Activated naive CD8-positive, alpha-beta T cell treated with anti-CD3 and anti-CD28 coated beads, Interleukin-2, amount 10 ng/mL, durations not matched to agents 7 days and 5 days (primary cell): ENCODE measurements at regions not wholly inside any gene's neighbourhood (a gene's known extent, or its start where the extent isn't known, plus 50 kb on each side); places are given as distances from the start of the nearest gene placed in this dataset.

ENCODE experiments used
- ATAC-seq: fragments of 150-1000 bp; cut with Tn5 transposase; one replicate; pipeline ENCODE4 v1.10.0; 2021; ENCODE audit warnings: low read depth, moderate library complexity
- POLR2A ChIA-PET: fragments of 350-600 bp; sonication (Branson Sonifier 250); formaldehyde crosslinking; loops from one replicate; lab custom pipeline; 2021; ENCODE audit warnings: antibody characterized with exemption; lab: Charles Lee
- DNase-seq: peaks from one replicate; pipeline ENCODE4 v3.0.0; 2021
- H3K27ac Mint-ChIP-seq: one replicate; pipeline ENCODE4 v1.8.0; 2022; ENCODE audit warnings: mild to moderate bottlenecking, mixed read lengths
- H3K27me3 Mint-ChIP-seq: one replicate; pipeline ENCODE4 v1.8.0; 2022; ENCODE audit warnings: mild to moderate bottlenecking, moderate library complexity, mixed read lengths
- H3K36me3 Mint-ChIP-seq: one replicate; pipeline ENCODE4 v1.8.0; 2021; ENCODE audit warnings: mild to moderate bottlenecking, mixed read lengths
- H3K4me1 Mint-ChIP-seq: one replicate; pipeline ENCODE4 v1.8.0; 2021; ENCODE audit warnings: mixed read lengths
- H3K4me3 Mint-ChIP-seq: one replicate; pipeline ENCODE4 v1.8.0; 2022; ENCODE audit warnings: mild to moderate bottlenecking, moderate library complexity, mixed read lengths
- H3K9me3 Mint-ChIP-seq: one replicate; pipeline ENCODE4 v1.8.0; 2021; ENCODE audit warnings: mixed read lengths

DNA sequence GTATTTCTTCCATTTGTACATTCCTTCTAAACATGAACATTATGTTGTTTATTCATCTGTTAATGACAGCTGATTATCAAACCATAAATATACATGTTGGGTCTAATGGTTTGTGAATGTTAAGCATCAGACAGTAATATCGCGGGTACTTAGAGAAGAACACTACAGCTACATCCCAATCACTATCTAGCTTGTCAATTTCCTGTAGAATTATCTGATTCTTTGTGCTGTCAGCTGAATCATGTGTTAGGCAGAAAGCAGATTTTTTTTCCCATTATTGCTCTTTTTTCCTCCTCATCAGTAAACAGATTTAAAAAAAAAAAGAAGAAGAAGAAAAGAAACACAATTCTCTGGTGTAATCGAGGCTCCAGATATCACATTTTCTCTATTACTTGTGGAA, 183.6 kb upstream of the CTBP2 start:
- H3K4me1 Mint-ChIP-seq: no peaks in the 10 kb centered on the region
- no peaks in the 10 kb centered on the region for H3K27me3 Mint-ChIP-seq
- no peak overlapping the region for H3K27ac Mint-ChIP-seq
- POLR2A ChIA-PET: no interaction called here
- no peaks in the 10 kb centered on the region for H3K36me3 Mint-ChIP-seq
- ATAC-seq (no peak), DNase-seq (no peak)
- H3K9me3 Mint-ChIP-seq: no peaks in the 10 kb centered on the region
- H3K4me3 Mint-ChIP-seq: no peak overlapping the region

DNA sequence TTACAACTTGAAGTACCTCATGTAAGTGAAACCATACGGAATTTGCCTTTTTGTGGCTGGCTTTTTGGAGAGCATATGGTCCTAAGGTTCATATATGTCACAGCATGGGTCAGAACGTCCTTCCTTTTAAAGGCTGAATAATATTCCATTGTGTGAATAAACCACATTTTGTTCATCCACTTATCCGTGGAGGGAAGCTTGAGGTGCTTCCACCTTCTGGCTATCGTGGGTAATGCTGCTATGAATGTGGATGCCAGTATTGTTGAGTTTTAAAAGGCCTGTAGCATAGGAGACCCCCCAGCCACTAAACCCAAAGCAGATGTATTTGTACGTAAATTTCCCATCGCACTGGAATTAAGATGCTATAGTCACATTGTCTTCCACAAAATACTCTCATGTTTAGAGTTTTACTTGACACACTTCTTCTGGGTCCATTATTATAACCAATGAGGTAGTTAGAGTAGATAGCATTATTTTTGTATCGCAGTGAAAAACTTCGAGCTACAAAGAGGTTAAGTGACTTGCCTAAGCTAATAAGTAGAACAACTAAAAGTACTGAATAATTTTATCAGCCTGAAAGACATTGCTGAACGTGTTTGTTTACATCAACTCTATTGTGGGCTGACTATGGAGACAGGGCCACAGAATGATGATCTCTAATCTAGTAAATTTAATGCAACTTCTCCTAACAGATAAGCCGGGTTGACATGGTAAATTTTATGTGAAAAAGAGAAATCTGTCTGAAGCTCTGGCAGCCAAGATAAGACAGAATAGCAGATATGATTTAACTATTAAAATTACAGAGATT, 183.0 kb upstream of the CTBP2 start:
- DNase-seq: no peak
- H3K4me3 Mint-ChIP-seq: no peak overlapping the region
- H3K36me3 Mint-ChIP-seq: no peaks in the 10 kb centered on the region
- ATAC-seq: no peak
- no peaks in the 10 kb centered on the region for H3K27me3 Mint-ChIP-seq
- no peaks in the 10 kb centered on the region for H3K4me1 Mint-ChIP-seq
- H3K27ac Mint-ChIP-seq: no peak overlapping the region
- POLR2A ChIA-PET: no interaction called here
- H3K9me3 Mint-ChIP-seq: no peaks in the 10 kb centered on the region

DNA sequence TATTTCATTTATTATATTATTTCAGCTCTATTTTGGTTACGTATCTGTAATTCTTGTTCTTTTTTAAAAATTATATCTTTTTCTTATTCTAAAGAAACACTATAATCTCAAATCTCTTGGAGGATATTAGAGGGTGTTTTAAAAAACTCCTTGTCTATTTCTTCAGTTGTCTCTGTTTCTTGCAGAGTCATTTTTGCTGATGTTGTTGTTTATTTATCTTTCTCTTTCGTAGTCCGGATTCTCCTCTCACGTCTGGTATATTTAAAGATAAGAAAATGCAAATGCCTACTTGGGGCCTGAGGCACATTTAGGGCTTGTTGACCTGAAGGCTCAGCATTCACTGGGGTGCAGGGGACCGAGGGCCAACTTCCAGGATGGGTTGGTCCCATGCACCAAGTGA, 181.2 kb upstream of the CTBP2 start:
- DNase-seq (no peak), ATAC-seq (no peak)
- H3K27me3 Mint-ChIP-seq: no peaks in the 10 kb centered on the region
- H3K9me3 Mint-ChIP-seq: no peaks in the 10 kb centered on the region
- no peak overlapping the region for H3K4me3 Mint-ChIP-seq
- no peak overlapping the region for H3K27ac Mint-ChIP-seq
- POLR2A ChIA-PET: no interaction called here
- no peaks in the 10 kb centered on the region for H3K4me1 Mint-ChIP-seq
- H3K36me3 Mint-ChIP-seq: no peaks in the 10 kb centered on the region

DNA sequence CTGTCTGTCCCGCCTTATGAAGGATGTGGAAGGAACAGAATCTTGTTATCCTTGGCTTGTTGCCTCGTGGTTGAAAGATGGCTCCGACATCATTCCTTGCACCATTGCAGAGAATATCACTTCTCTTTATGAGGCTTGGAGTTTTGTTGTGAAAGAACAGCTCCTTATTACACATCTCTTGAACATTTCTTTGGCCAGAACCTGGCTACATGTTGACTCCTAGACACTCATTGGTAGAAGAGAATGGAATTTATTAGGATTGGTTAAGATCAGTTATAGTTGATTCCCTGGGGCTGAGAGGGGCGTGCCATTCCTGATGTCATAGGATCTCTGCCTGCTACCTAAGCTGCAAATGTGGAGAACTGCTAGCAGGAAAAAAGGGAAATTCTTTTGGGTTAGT, 180.5 kb upstream of the CTBP2 start:
- Mint-ChIP-seq H3K9me3 (no peaks in the 10 kb centered on the region), H3K27ac (no peak overlapping the region), H3K4me3 (no peak overlapping the region), H3K4me1 (no peaks in the 10 kb centered on the region), H3K27me3 (no peaks in the 10 kb centered on the region), H3K36me3 (no peaks in the 10 kb centered on the region)
- POLR2A ChIA-PET: no interaction called here
- ATAC-seq (no peak), DNase-seq (no peak)

DNA sequence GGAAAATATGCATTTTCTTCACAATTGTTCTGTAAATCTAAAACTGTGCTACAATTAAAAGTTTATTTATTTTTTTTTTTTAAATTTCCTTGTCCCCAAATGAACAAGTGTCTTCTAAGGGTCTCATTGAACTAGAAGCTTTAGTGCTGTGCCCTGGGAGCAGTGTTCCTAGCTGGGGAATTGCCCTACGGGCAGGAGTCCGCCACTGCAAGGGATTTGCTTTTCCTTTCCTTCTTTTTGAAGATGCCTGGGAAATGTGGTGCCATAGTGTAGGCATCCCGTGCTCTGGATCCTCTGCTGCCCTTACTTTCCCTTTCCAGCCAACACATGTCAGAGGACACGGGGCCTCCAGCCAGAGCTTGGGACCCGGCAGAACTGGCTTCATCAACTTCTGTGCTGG, 177.1 kb upstream of the CTBP2 start:
- Mint-ChIP-seq H3K4me3 (no peak overlapping the region), H3K9me3 (no peaks in the 10 kb centered on the region), H3K36me3 (no peaks in the 10 kb centered on the region), H3K4me1 (no peaks in the 10 kb centered on the region), H3K27me3 (no peaks in the 10 kb centered on the region), H3K27ac (no peak overlapping the region)
- POLR2A ChIA-PET: no interaction called here
- DNase-seq (no peak), ATAC-seq (no peak)

DNA sequence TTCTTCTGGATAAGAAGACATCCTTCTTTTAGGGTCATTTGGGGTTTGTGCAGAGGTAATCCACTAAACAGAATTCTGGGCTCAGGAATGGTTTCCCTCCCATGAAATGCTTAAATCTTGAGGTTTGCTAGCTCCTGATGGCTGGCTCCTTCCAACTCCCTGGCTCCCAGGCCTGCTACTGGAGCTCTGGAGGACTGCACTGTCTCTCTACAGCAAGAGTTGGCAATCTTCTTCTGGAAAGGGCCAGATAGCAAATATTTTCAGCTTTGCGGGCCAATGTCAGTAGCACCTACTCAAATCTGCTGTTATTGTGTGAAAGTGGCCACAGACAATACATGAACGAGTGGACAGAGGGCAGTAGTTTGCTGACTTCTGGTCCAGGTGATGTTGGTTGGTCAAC, 174.2 kb upstream of the CTBP2 start:
- Mint-ChIP-seq H3K9me3 (no peaks in the 10 kb centered on the region), H3K4me3 (no peak overlapping the region), H3K36me3 (no peaks in the 10 kb centered on the region), H3K27me3 (no peaks in the 10 kb centered on the region), H3K4me1 (no peaks in the 10 kb centered on the region), H3K27ac (no peak overlapping the region)
- DNase-seq (no peak), ATAC-seq (no peak)
- POLR2A ChIA-PET: no interaction called here

DNA sequence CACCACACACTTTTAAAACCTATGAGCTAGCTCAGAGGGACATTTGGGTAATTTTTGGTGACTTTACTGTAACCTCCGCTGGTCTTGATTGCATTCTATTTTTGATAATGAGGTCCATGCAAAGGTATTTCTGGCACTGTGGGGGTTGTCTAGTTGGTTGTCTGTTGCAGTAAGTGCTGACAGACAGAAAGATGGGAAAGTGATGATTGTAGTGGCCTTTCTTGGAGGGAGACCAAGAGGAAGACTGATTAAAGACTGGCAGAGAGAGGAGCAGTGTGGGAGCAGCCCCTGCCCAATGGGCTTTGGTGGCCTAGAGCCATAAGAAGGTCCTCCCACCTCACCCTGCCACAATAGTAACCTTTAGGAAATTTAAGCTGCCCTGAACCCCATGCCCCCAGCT, 173.4 kb upstream of the CTBP2 start:
- DNase-seq (no peak), ATAC-seq (no peak)
- no peak overlapping the region for H3K4me3 Mint-ChIP-seq
- POLR2A ChIA-PET: no interaction called here
- H3K27ac Mint-ChIP-seq: no peak overlapping the region
- no peaks in the 10 kb centered on the region for H3K4me1 Mint-ChIP-seq
- no peaks in the 10 kb centered on the region for H3K27me3 Mint-ChIP-seq
- H3K36me3 Mint-ChIP-seq: no peaks in the 10 kb centered on the region
- no peaks in the 10 kb centered on the region for H3K9me3 Mint-ChIP-seq

DNA sequence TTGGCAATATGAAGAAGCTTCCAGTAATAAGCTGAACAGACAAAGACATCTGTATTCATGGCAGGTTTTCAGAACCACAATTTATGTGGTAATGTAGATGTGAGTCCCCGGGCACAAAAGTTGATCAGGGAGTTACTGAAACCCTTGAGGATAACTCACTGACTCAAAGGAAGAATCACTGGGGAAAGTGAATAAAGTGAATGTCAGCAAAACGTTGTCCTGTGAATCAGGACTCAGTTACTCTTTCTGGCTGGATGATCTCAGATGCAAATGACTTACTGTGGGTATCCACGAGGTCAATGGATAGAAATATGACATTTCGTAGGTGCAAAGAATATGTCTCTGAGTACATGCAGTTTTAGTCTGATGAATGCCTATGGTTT, 172.8 kb upstream of the CTBP2 start:
- DNase-seq (no peak), ATAC-seq (no peak)
- no peak overlapping the region for H3K27ac Mint-ChIP-seq
- H3K4me1 Mint-ChIP-seq: no peaks in the 10 kb centered on the region
- H3K9me3 Mint-ChIP-seq: no peaks in the 10 kb centered on the region
- H3K4me3 Mint-ChIP-seq: no peak overlapping the region
- no peaks in the 10 kb centered on the region for H3K36me3 Mint-ChIP-seq
- POLR2A ChIA-PET: no interaction called here
- H3K27me3 Mint-ChIP-seq: no peaks in the 10 kb centered on the region

DNA sequence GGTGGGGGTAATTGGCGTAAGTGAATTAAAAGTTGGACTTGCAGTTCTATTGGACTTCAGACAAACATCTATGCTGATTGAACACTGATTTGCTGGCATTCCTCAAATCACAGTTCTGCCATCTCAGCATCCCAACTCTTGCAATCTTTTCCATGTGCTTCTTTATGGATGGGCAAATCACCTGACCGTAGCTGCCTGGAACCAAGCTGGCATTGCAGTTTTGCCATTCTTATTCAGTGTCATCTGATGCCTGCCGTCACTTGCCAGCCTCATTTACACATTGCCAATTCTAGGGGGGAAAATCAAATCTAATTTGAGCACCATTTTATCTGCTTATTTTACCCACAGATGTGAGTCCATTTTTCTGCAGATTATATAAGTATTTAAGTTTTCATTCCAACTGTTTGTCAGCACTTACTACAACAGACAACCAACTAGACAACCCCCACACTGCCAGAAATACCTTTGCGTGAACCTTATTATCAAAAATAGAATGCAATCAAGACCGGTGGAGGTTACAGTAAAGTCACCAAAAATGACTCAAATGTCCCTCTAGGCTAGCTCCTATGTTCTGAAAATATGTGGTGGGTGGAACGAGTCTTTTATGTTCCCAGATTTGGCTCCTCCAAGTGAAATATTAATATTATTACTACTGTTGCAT, 172.3 kb upstream of the CTBP2 start:
- H3K4me3 Mint-ChIP-seq: no peak overlapping the region
- no peaks in the 10 kb centered on the region for H3K4me1 Mint-ChIP-seq
- no peaks in the 10 kb centered on the region for H3K9me3 Mint-ChIP-seq
- POLR2A ChIA-PET: no interaction called here
- DNase-seq: no peak
- no peaks in the 10 kb centered on the region for H3K27me3 Mint-ChIP-seq
- no peaks in the 10 kb centered on the region for H3K36me3 Mint-ChIP-seq
- no peak overlapping the region for H3K27ac Mint-ChIP-seq
- ATAC-seq: no peak

DNA sequence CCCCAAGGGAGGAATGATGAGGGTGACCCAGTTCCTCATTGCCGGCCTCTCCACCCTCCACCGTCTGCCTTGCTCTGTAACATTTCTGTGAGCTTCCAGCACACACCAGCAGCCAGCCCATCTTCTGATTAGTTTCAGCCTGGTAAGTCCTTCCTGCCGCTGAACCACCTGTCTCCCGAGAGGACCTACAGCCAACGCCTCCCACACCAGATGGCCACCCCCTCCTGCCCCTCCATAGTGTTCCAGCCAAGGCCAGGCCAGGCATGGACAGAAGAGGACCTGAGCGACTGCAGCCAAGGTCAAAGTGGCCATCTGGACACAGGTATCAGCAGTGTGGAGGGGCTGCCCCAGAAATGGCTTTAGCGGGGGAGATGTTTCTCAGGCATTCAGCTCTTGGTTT, 170.7 kb upstream of the CTBP2 start:
- ATAC-seq (no peak), DNase-seq (no peak)
- no peaks in the 10 kb centered on the region for H3K36me3 Mint-ChIP-seq
- H3K27ac Mint-ChIP-seq: no peak overlapping the region
- POLR2A ChIA-PET: no interaction called here
- no peaks in the 10 kb centered on the region for H3K9me3 Mint-ChIP-seq
- no peaks in the 10 kb centered on the region for H3K4me1 Mint-ChIP-seq
- H3K4me3 Mint-ChIP-seq: no peak overlapping the region
- peaks cover 2% of the 10 kb centered on the region for H3K27me3 Mint-ChIP-seq

DNA sequence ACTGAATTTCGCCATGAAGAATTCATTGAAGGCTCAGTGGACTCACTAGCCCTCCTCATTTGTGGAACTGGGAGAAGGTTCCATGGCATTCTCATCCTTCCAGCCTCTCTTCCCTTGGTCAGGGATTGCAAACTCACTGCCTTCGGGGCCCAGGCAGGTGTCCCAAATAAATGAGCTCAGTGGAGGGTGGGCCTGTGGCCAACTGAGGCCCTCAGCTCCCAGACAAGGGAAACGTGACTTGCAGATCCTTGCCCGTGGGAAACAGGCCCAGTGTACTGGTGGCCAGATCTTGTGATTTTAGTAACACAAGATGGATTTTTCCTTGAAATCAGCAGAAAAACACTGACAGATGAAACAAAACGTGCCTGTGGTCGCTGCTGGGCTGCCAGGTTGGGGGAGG, 168.7 kb upstream of the CTBP2 start:
- peaks cover 3% of the 10 kb centered on the region for H3K9me3 Mint-ChIP-seq
- no peak for ATAC-seq
- H3K27me3 Mint-ChIP-seq: peaks cover 2% of the 10 kb centered on the region
- DNase-seq: no peak
- H3K36me3 Mint-ChIP-seq: no peaks in the 10 kb centered on the region
- H3K4me3 Mint-ChIP-seq: no peak overlapping the region
- no peaks in the 10 kb centered on the region for H3K4me1 Mint-ChIP-seq
- no peak overlapping the region for H3K27ac Mint-ChIP-seq
- POLR2A ChIA-PET: no interaction called here

DNA sequence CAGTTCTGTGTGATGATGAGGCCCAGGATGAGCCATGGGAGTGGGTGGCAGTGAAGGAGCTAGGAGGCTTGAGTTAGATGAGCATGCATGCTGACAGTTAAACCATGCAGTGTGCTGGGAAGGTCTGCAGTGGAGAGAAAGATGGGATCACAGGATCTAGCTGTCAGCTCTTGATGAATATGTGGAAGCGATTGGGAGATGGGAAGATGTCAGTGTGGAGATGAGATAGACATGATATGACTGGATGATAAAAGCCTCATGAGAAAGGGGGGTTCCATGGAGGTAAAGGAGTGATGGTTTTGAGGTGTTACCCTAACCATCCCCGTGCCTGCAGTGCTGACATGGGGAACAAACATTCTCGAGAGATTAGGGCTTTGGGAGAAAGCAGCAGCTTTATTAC, 165.0 kb upstream of the CTBP2 start:
- POLR2A ChIA-PET: no interaction called here
- H3K27ac Mint-ChIP-seq: no peak overlapping the region
- H3K9me3 Mint-ChIP-seq: peaks cover 3% of the 10 kb centered on the region
- peaks cover 2% of the 10 kb centered on the region for H3K27me3 Mint-ChIP-seq
- H3K4me3 Mint-ChIP-seq: no peak overlapping the region
- H3K4me1 Mint-ChIP-seq: no peaks in the 10 kb centered on the region
- DNase-seq: no peak
- no peak for ATAC-seq
- no peaks in the 10 kb centered on the region for H3K36me3 Mint-ChIP-seq

DNA sequence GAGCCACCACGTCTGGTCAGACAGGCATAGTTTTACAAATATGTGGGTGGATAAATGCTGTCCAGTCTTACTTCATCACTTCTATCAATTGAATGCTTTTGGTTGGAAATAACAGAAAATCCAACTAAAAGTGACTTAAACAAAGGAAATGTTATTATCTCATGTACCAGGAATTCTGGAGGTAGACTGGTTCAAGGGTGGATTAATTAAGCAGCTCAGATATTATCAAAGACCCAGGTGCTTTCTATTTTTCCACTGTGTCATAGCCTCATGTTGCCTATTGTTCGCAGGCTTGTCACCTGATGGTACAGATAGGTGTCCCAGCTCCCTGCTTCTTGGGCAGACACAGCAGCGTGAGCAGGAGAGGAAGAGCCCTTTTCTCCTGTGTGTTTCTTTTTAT, 156.1 kb upstream of the CTBP2 start:
- ATAC-seq: no peak
- Mint-ChIP-seq H3K27me3 (no peaks in the 10 kb centered on the region), H3K36me3 (no peaks in the 10 kb centered on the region), H3K9me3 (peaks cover 1% of the 10 kb centered on the region), H3K4me1 (no peaks in the 10 kb centered on the region), H3K4me3 (no peak overlapping the region), H3K27ac (no peak overlapping the region)
- POLR2A ChIA-PET: no interaction called here
- no peak for DNase-seq

DNA sequence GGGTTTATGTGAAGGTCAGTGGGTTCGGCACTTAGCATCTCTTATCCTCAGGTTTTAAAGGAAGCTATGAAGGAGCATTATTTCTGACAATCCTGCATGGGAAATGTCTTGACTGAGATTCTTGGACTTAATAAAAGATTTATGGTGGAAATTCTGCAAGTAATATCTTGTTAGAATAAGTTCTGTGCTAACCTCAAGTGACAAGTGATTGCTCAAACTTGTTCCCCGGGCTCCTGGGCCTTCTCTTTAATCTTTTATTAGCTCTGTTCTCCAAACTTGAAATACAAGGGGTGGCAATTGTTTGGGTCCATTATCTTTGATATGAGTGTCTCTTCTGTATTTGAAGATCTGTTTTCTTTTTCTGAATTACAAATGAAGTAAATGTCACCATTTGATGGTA, 140.6 kb upstream of the CTBP2 start:
- H3K9me3 Mint-ChIP-seq: peaks cover 2% of the 10 kb centered on the region
- no peaks in the 10 kb centered on the region for H3K4me1 Mint-ChIP-seq
- no peaks in the 10 kb centered on the region for H3K27me3 Mint-ChIP-seq
- no peak overlapping the region for H3K27ac Mint-ChIP-seq
- ATAC-seq (no peak), DNase-seq (no peak)
- H3K4me3 Mint-ChIP-seq: no peak overlapping the region
- no peaks in the 10 kb centered on the region for H3K36me3 Mint-ChIP-seq
- POLR2A ChIA-PET: no interaction called here
